HG02759 (cell line): ENCODE measurements at regions not wholly inside any gene's neighbourhood (a gene's known extent, or its start where the extent isn't known, plus 50 kb on each side); places are given as distances from the start of the nearest gene placed in this dataset.
"Not testable (repeated sequence)": the region's sequence is repeated elsewhere in the genome, so short reads cannot be mapped to it uniquely, and the experiment has no call there.

Experiments
- ATAC-seq: cut with Tn5 transposase; IDR thresholded peaks from one replicate; pipeline ENCODE4 v1.9.1; 2021; ENCODE audit warnings: mild to moderate bottlenecking, moderate library complexity; ENCODE audit not compliant: unreplicated experiment

- ATAC-seq: no peak
Measured at GRCh38 chr10:64765498-64765897, 1244.3 kb downstream of the REEP3 start.

DNA sequence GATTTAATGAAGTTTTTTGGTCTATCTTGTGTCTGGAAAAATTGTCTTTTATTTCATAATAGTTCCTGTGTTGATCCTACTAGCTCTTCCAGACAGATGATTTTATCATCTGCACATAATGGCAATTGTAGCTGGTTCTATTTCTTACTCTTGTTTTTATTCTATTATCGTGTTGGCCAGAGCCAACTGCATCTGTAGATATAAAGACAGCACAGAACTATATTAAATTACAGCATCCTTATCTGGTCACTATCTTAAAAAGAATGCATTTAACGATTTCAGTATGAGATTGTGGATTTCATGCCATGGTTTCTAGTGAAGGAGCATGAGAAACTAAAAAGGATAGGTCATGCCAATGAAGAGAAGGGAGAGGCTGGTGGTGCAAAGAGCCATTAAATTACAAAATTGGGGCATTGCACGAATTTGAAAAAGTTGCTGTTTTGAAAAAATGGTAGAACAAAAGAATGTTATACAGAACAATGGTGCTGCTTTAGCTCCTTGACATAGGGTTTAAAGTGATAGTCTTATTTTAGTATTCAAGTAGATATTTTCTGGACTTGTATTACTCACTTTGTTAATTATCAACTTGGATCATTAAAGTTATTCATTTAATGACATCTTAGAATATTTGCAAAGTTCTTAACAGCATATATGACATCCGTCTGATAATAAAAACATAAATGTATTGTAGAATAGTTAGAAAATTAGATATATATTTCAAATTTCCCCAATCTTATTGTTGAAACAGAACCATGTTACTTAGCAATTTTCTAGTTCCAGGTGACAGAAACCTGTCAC is 1250.3 kb downstream of the REEP3 start:
- ATAC-seq: no peak

- no peak for ATAC-seq
Measured at GRCh38 chr10:64773357-64773756, 1252.2 kb downstream of the REEP3 start.

DNA sequence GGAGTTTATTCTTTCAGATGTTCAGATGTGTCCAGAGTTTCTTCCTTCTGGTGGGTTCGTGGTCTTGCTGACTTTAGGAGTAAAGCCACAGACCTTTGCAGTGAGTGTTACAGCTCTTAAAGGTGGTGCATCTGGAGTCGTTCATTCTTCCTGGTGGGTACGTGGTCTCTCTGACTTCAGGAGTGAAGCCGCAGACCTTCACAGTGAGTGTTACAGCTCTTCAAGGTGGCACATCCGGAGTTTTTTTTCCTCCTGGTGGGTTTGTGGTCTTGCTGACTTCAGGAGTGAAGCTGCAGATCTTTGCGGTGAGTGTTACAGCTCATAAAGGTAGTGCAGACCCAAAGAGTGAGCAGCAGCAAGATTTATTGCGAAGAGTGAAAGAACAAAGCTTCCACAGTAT is 1263.2 kb downstream of the REEP3 start:
- not testable (repeated sequence) for ATAC-seq

GRCh38 chr10:64785816-64786215 is 1264.6 kb downstream of the REEP3 start:
- no peak for ATAC-seq

DNA sequence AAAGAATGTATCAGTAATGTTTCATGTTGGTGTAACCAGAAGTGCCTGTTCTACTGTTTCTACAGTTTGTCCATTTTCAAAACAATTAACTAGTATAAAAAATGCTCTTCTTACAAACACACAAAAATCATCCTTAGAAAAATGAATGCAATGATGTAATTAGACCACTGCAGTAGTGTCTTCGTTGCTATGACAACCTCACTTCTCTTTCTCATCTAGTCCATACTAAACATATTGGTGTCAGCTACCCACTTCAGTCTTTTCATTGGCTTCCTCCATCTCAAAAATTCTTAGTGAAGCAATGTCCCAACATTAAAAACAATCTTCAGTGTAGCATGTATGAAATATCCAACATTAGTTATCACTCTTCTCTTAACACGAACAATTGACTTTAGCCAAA is 1265.8 kb downstream of the REEP3 start:
- no peak for ATAC-seq

DNA sequence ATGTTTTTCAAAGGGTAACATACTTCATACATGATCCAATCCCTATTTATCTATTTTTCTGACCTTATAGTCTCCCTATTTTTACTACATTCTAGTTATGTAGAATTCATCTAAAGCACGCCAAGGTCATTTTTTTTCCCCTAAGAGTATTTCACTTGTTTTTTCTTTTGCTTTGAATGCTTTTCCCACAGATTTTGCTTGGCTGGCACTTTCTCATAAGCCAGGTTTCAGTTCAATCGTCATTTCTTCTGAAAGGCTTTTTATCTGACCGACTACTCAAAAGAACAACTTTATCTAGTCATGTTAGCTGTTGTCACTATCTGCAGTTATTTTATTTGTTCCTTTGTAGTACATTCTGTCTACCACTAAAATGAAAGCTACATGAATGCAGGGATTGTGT is 1274.6 kb downstream of the REEP3 start:
- ATAC-seq: no peak

DNA sequence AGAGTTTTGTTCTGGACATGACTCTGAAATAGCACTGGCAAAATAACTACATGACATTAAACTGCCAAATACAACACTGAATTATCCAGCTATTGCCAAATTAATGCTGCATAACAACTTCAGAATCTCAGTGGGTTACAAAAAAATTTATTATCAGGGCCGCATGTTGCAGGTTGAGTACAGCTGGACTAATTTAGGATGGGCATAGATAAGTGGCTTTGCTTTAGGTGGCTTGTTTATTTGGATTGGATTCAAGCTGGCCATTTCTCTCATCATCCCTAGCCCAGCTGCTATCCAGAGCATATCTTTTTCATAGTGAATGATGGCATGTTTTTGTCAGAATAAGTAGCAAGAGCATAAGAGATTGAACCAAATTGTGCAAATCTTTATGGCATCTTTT is 1277.1 kb downstream of the REEP3 start:
- ATAC-seq: no peak

DNA sequence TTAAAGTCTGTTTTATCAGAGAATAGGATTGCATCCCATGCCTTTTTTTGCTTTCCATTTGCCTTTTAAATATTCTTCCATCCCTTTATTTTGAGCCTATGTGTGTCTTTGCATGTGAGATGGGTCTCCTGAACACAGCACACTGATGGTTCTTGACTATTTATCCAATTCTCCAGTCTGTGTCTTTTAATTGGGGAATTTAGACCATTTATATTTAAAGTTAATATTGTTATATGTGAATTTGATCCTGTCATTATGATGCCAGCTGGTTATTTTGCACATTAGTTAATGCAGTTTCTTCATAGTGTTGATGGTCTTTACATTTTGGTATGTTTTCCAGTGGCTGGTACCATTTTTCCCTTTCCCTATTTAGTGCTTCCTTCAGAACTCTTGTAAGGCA is 1287.0 kb downstream of the REEP3 start:
- ATAC-seq: not testable (repeated sequence)

- not testable (repeated sequence) for ATAC-seq
Measured at GRCh38 chr10:64810046-64810445, 1288.8 kb downstream of the REEP3 start.

- ATAC-seq: no peak
Measured at GRCh38 chr10:64813391-64813790, 1292.2 kb downstream of the REEP3 start.

DNA sequence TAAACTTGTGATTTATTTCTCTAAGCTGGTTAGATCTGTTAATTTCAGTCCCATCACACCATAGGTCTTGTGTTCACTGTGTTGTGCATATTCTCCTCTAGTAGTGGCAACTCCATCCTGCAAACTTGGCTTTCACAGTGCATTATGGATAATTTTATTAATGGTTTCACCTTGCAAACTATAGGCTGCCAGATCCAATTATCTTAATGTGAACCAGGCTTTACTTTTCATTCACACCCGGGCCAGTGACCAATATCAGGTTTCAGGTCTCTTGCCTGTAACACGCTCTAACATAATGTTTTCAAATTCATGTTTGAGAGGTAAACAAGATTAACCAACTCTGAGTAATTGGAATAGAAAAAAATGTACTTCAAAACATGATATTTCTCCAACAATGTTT is 1293.0 kb downstream of the REEP3 start:
- no peak for ATAC-seq

DNA sequence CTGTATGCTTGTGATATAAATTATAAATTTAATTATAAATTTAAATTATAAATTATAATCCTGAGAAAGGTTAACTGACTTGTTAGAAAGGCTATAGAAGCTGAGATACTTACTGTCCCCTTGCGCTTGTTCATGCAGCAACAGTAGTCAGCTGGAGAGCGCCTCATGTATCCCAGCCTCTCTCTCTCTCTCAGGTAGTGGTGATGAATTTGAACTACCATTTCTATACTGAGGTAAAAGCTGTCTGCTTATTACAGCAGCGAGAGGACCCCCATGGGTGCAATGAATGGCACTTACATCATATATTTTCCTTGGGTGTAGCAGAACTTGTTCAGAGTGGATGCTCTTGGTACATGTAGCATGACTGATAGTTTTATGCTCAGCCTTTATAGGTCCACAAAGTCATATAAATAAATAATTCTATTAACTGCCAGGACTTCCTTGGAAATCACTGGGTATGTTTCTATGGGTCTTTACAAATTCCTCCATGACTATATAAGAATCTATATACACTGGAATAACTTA is 1308.7 kb downstream of the REEP3 start:
- ATAC-seq: no peak

DNA sequence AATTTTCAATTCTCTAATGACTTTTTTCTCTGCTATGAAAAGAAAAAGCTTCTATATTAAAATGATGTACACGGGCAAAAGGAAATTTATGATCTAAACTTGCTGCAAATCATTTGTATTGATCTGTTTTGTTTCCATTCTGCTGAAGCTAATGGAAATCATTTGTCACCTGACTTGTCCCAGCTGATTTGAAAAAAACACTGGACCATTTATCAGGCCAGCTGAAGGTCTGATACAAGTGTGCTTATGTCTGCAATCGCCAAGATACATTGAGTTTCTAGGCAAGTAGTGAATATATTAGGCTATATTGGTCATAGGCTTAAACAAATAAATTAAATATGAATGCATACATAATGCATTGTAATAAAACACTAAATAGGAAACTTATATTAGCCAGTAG is 1309.7 kb downstream of the REEP3 start:
- no peak for ATAC-seq

GRCh38 chr10:64840341-64840740 is 1319.1 kb downstream of the REEP3 start:
- ATAC-seq: no peak

DNA sequence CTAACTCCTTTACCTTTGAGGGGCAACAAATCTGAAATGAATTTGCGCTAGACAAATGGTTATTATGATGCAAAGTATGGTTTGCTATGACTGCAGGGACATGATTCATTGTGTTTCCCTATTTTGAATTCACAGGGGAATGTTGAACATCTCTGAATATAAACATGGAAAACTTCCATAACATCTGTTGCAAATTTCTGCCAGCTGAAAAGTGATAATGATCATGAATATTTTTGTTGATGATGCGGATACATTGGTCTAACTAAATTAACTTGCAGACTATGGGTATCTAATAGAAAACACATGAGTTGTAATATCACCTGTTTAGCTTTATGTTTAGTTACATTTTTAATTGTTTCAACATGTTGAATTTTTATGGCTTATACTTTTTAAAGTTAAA is 1325.5 kb downstream of the REEP3 start:
- ATAC-seq: no peak

DNA sequence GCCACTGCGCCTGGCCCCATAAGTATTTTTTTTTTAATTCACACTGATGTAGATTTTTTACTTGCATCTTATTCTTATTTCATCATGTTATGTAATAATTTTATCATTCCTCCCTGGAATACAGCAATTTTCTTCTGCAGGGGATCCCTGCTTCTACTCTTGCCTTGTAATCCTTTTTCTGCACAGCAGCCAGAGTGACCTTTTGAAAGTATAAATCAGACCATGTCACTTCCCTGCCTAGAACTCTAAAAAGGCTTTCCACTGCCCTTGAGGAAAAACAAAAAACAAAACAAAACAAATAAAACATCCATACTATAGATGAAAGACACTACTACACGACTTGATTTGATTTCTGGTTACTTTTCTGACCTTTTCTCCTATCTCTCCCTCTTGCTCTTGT is 1334.7 kb downstream of the REEP3 start:
- ATAC-seq: no peak

- ATAC-seq: no peak
Measured at GRCh38 chr10:64859911-64860310, 1338.7 kb downstream of the REEP3 start.

- no peak for ATAC-seq
Measured at GRCh38 chr10:64863836-64864235, 1342.6 kb downstream of the REEP3 start.

DNA sequence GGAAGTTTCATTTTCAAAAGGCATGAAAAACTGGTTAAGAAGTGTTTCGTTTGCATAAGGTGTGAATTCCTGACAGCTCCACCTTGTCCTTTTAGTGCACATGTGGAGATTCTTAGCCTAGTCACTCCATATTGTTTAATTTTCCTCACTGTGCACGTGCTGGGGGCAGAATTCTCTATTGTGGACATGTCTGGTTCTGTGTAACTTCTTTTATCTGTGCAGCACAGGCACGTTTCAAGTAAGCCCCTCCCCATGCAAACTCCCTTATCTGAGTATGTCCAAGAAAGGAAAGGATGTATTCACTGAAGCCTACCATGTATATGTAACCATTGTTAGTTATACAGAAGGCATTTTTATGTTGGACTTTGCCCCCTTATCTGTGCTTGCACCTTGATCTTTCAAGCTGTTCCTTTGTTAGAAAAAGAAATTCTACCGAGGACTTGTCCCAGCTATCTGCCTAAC is 1346.3 kb downstream of the REEP3 start:
- no peak for ATAC-seq

GRCh38 chr10:64873088-64873487 is 1351.9 kb downstream of the REEP3 start:
- no peak for ATAC-seq

DNA sequence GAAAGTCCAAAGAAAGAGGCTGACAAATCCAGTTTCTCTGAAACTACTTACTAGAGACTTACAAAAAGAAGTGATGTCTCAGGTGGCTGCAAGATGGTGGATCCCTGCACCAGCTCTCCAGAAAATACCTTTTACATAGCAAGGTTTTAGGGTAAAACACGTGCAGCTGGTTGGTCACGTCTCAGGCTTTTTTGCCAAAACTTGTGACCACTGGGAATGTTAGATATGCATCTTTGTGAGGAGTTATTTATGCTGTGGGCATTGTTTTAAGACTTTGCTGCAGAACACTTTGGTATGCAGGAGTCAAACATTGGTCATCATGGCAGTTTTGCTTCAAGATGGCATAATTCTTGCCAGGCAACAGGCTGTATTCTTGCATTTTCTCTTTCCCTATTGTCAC is 1352.8 kb downstream of the REEP3 start:
- no peak for ATAC-seq

GRCh38 chr10:64880546-64880945 is 1359.3 kb downstream of the REEP3 start:
- ATAC-seq: no peak
